Suppressor macrophage (primary cell): ENCODE measurements at regions not wholly inside any gene's neighbourhood (a gene's known extent, or its start where the extent isn't known, plus 50 kb on each side); places are given as distances from the start of the nearest gene placed in this dataset.
A peak's percentile ranks its signal among the peaks of the same experiment; 100 is the strongest.

Experiments used
- DNase-seq, 4 experiments: peaks; one replicate each; pipeline ENCODE4 v3.0.0-alpha.2; 2020 to 2022

- DNase-seq = no peak
Measured at GRCh38 chr14:89600950-89601826, 184.2 kb upstream of the FOXN3 start.

GRCh38 chr14:89600029-89600428, 183.0 kb upstream of the FOXN3 start:
- DNase-seq = no peak

GRCh38 chr14:89598548-89599186, 181.6 kb upstream of the FOXN3 start:
- peak in 2 of 4 experiments; percentile 32 to 34 for DNase-seq

GRCh38 chr14:89592961-89593360, 175.9 kb upstream of the FOXN3 start:
- no peak for DNase-seq

- DNase-seq = peak; percentile 76 to 91 (median 88)
Measured at GRCh38 chr14:89589400-89590118, 172.5 kb upstream of the FOXN3 start.

- no peak for DNase-seq
Measured at GRCh38 chr14:89588840-89589296, 171.8 kb upstream of the FOXN3 start.

- peak in 2 of 4 experiments; percentile 12 to 24 for DNase-seq
Measured at GRCh38 chr14:89588016-89588415, 171.0 kb upstream of the FOXN3 start.

- no peak for DNase-seq
Measured at GRCh38 chr14:89587136-89587420, 170.0 kb upstream of the FOXN3 start.

GRCh38 chr14:89586258-89587135, 169.5 kb upstream of the FOXN3 start:
- DNase-seq = peak; percentile 37 to 76 (median 64)

- peak; percentile 55 to 86 (median 73) for DNase-seq
Measured at GRCh38 chr14:89578156-89578555, 161.1 kb upstream of the FOXN3 start.

GRCh38 chr14:89576960-89577359, 159.9 kb upstream of the FOXN3 start:
- DNase-seq = no peak

- DNase-seq = no peak
Measured at GRCh38 chr14:89576145-89576927, 159.3 kb upstream of the FOXN3 start.

GRCh38 chr14:89575386-89576061, 158.5 kb upstream of the FOXN3 start:
- peak; percentile 29 to 66 (median 56) for DNase-seq

GRCh38 chr14:89574420-89574819, 157.4 kb upstream of the FOXN3 start:
- DNase-seq = no peak

GRCh38 chr14:89573399-89573657, 156.3 kb upstream of the FOXN3 start:
- no peak for DNase-seq

- DNase-seq = no peak
Measured at GRCh38 chr14:89572596-89573398, 155.8 kb upstream of the FOXN3 start.

- DNase-seq = no peak
Measured at GRCh38 chr14:89571491-89571890, 154.5 kb upstream of the FOXN3 start.

GRCh38 chr14:89566644-89567415, 149.8 kb upstream of the FOXN3 start:
- peak in 3 of 4 experiments; percentile 32 to 62 (median 56) for DNase-seq

GRCh38 chr14:89566180-89566579, 149.1 kb upstream of the FOXN3 start:
- no peak for DNase-seq
